NT2/D1 (cell line): ENCODE measurements at regions not wholly inside any gene's neighbourhood (a gene's known extent, or its start where the extent isn't known, plus 50 kb on each side); places are given as distances from the start of the nearest gene placed in this dataset.

Experiments
- DNase-seq: peaks from one replicate; pipeline ENCODE4 v3.0.0-alpha.2; 2011; ENCODE audit warnings: low read depth, low spot score
- H3K27me3 ChIP-seq: 2 replicates; pipeline ENCODE4 v1.6.0; 2011; ENCODE audit warnings: mild to moderate bottlenecking; ENCODE audit not compliant: insufficient read length, insufficient read depth
- H3K36me3 ChIP-seq: 2 replicates; pipeline ENCODE4 v1.6.1; 2011; ENCODE audit warnings: mild to moderate bottlenecking, low read length, mixed read lengths; ENCODE audit not compliant: insufficient read depth, insufficient read length
- H3K4me1 ChIP-seq: 2 replicates; pipeline ENCODE4 v1.5.1; 2011; ENCODE audit not compliant: insufficient read depth, insufficient read length
- H3K4me3 ChIP-seq: 2 replicates; pipeline ENCODE4 v1.5.1; 2011; ENCODE audit warnings: low read depth; ENCODE audit not compliant: insufficient read length
- H3K9ac ChIP-seq: 2 replicates; pipeline ENCODE4 v1.6.0; 2011; ENCODE audit warnings: low read depth; ENCODE audit not compliant: insufficient read length
- H3K9me3 ChIP-seq: 2 replicates; pipeline ENCODE4 v1.5.1; 2011; ENCODE audit warnings: mild to moderate bottlenecking, low read length; ENCODE audit not compliant: insufficient read depth
- SUZ12 ChIP-seq: IDR thresholded peaks from 2 replicates; pipeline ENCODE4 v1.6.1; 2011; ENCODE audit not compliant: insufficient read length, insufficient read depth; ENCODE audit errors: extremely low read depth
- YY1 ChIP-seq: IDR thresholded peaks from 2 replicates; pipeline ENCODE4 v1.6.1; 2011; ENCODE audit not compliant: insufficient read length, insufficient read depth
- ZNF274 ChIP-seq: IDR thresholded peaks from 2 replicates; pipeline ENCODE4 v1.6.1; 2011; ENCODE audit warnings: mild to moderate bottlenecking, low read depth, low read length

- Histone ChIP-seq H3K27me3 (no peaks in the 10 kb centered on the region), H3K9me3 (no peaks in the 10 kb centered on the region), H3K36me3 (no peaks in the 10 kb centered on the region), H3K4me1 (peaks cover 3% of the 10 kb centered on the region), H3K4me3 (no peak overlapping the region), H3K9ac (no peak overlapping the region)
- no peak for DNase-seq
- TF ChIP-seq ZNF274 (no peak), YY1 (no peak), SUZ12 (no peak)
These were observed 96.7 kb upstream of the KCNMB2 start for GRCh38 chr3:178439504-178439903.

GRCh38 chr3:178440043-178440442 lies 96.2 kb upstream of the KCNMB2 start:
- no peak for DNase-seq
- Histone ChIP-seq H3K9ac (no peak overlapping the region), H3K36me3 (no peaks in the 10 kb centered on the region), H3K4me3 (no peak overlapping the region), H3K4me1 (peaks cover 3% of the 10 kb centered on the region), H3K27me3 (no peaks in the 10 kb centered on the region), H3K9me3 (no peaks in the 10 kb centered on the region)
- no peak for TF ChIP-seq SUZ12
- TF ChIP-seq ZNF274 = no peak
- no peak for TF ChIP-seq YY1

GRCh38 chr3:178443634-178444033 lies 92.6 kb upstream of the KCNMB2 start:
- no peaks in the 10 kb centered on the region for H3K36me3 ChIP-seq
- H3K4me3 ChIP-seq = no peak overlapping the region
- no peaks in the 10 kb centered on the region for H3K4me1 ChIP-seq
- no peak overlapping the region for H3K9ac ChIP-seq
- no peaks in the 10 kb centered on the region for H3K9me3 ChIP-seq
- TF ChIP-seq ZNF274 (no peak), YY1 (no peak), SUZ12 (no peak)
- DNase-seq = no peak
- H3K27me3 ChIP-seq = no peaks in the 10 kb centered on the region

- DNase-seq = no peak
- H3K36me3 ChIP-seq = no peaks in the 10 kb centered on the region
- H3K4me1 ChIP-seq = no peaks in the 10 kb centered on the region
- no peaks in the 10 kb centered on the region for H3K27me3 ChIP-seq
- H3K9me3 ChIP-seq = no peaks in the 10 kb centered on the region
- H3K9ac ChIP-seq = no peak overlapping the region
- TF ChIP-seq SUZ12 (no peak), ZNF274 (no peak), YY1 (no peak)
- H3K4me3 ChIP-seq = no peak overlapping the region
These were observed 91.1 kb upstream of the KCNMB2 start for GRCh38 chr3:178445139-178445538.

- Histone ChIP-seq H3K9me3 (no peaks in the 10 kb centered on the region), H3K9ac (no peak overlapping the region), H3K36me3 (no peaks in the 10 kb centered on the region), H3K4me1 (no peaks in the 10 kb centered on the region), H3K4me3 (no peak overlapping the region), H3K27me3 (no peaks in the 10 kb centered on the region)
- DNase-seq = no peak
- TF ChIP-seq YY1 = no peak
- TF ChIP-seq ZNF274 = no peak
- no peak for TF ChIP-seq SUZ12
These were observed 90.2 kb upstream of the KCNMB2 start for GRCh38 chr3:178446059-178446458.

GRCh38 chr3:178450476-178450875 lies 85.8 kb upstream of the KCNMB2 start:
- no peak for DNase-seq
- Histone ChIP-seq H3K4me3 (no peak overlapping the region), H3K27me3 (no peaks in the 10 kb centered on the region), H3K9me3 (no peaks in the 10 kb centered on the region), H3K36me3 (no peaks in the 10 kb centered on the region), H3K9ac (no peak overlapping the region), H3K4me1 (no peaks in the 10 kb centered on the region)
- TF ChIP-seq SUZ12 = no peak
- TF ChIP-seq YY1 = no peak
- no peak for TF ChIP-seq ZNF274

GRCh38 chr3:178451799-178452198 lies 84.4 kb upstream of the KCNMB2 start:
- Histone ChIP-seq H3K9me3 (no peaks in the 10 kb centered on the region), H3K27me3 (no peaks in the 10 kb centered on the region), H3K36me3 (no peaks in the 10 kb centered on the region), H3K4me3 (no peak overlapping the region), H3K9ac (no peak overlapping the region), H3K4me1 (no peaks in the 10 kb centered on the region)
- no peak for DNase-seq
- TF ChIP-seq ZNF274 (no peak), SUZ12 (no peak), YY1 (no peak)
